ENCODE measurements at regions not wholly inside any gene's neighbourhood (a gene's known extent, or its start where the extent isn't known, plus 50 kb on each side); places are given as distances from the start of the nearest gene placed in this dataset.

DNA sequence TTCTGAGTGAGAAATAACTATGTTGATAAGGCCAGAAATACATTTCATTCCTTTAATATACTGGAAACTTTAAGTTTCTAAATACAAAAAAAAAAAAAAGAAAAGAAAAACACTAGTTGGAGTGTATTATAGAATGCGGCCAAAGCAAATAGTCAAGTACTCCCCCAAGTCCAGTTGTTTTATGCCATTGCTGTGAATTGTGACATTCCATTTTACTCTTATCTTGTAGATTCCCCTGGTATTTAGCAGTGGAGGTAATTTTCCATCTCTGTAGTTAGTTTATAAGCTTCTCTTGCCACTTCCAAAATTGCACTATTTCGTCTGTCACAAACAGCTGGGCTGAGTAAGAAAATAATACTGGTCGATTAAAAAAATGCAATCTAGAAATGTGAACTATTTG is 426.0 kb downstream of the PCDH18 start:
- no peak overlapping the region for H3K4me3 ChIP-seq (ENCODE audit: low read depth, low read length)
- H3K9me3 ChIP-seq (ENCODE audit: control insufficient read depth, insufficient read depth, low read depth, low read length), result no peaks in the 10 kb centered on the region
- no peaks in the 10 kb centered on the region for H3K36me3 ChIP-seq (ENCODE audit: control insufficient read depth in 2 of 2, insufficient read depth in 1 of 2, low read length in 2 of 2)
- POLR2A ChIA-PET, result no interaction called here
- TF ChIP-seq ZNF416 (tag by site-specific recombination; IDR thresholded peaks at IDR 0.05) (no peak), ZNF571 (tag by site-specific recombination; IDR thresholded peaks at IDR 0.05) (no peak)
- TF ChIP-seq, protein P1, sequence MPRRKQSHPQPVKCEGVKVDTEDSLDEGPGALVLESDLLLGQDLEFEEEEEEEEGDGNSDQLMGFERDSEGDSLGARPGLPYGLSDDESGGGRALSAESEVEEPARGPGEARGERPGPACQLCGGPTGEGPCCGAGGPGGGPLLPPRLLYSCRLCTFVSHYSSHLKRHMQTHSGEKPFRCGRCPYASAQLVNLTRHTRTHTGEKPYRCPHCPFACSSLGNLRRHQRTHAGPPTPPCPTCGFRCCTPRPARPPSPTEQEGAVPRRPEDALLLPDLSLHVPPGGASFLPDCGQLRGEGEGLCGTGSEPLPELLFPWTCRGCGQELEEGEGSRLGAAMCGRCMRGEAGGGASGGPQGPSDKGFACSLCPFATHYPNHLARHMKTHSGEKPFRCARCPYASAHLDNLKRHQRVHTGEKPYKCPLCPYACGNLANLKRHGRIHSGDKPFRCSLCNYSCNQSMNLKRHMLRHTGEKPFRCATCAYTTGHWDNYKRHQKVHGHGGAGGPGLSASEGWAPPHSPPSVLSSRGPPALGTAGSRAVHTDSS (tag by site-specific recombination; IDR thresholded peaks at IDR 0.05), result no peak
- no peak overlapping the region for H3K27ac ChIP-seq (ENCODE audit: extremely low read depth, low read depth, low read length)
- H3K4me1 ChIP-seq (ENCODE audit: control insufficient read depth, insufficient read depth, low read length), result no peaks in the 10 kb centered on the region
- CTCF ChIA-PET, result no interaction called here

DNA sequence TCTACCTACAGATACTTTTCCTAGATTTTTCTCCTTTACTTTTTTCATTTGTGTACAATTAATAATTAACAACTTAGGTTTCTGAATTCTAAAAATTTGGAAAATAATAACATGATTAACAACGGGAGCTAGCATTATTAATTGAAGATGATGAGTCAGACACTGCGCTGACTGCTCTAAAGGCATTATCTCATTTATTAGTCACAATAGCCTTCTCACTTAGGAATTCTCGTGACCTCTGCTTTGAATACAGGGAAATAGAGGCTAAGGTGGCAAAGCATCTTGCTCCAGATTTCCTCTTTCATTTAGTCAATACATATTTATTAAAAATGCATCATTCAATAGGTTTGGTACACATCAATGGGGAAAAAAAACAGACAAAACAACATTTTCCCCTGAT is 441.3 kb downstream of the PCDH18 start:
- ChIA-PET POLR2A (no interaction called here), CTCF (no interaction called here)
- no peaks in the 10 kb centered on the region for H3K36me3 ChIP-seq (ENCODE audit: control insufficient read depth in 2 of 2, insufficient read depth in 1 of 2, low read length in 2 of 2)
- H3K9me3 ChIP-seq (ENCODE audit: control insufficient read depth, insufficient read depth, low read depth, low read length), result no peaks in the 10 kb centered on the region
- no peaks in the 10 kb centered on the region for H3K4me1 ChIP-seq (ENCODE audit: control insufficient read depth, insufficient read depth, low read length)
- H3K27ac ChIP-seq (ENCODE audit: extremely low read depth, low read depth, low read length), result no peak overlapping the region
- H3K4me3 ChIP-seq (ENCODE audit: low read depth, low read length), result no peak overlapping the region
- TF ChIP-seq, protein P2, sequence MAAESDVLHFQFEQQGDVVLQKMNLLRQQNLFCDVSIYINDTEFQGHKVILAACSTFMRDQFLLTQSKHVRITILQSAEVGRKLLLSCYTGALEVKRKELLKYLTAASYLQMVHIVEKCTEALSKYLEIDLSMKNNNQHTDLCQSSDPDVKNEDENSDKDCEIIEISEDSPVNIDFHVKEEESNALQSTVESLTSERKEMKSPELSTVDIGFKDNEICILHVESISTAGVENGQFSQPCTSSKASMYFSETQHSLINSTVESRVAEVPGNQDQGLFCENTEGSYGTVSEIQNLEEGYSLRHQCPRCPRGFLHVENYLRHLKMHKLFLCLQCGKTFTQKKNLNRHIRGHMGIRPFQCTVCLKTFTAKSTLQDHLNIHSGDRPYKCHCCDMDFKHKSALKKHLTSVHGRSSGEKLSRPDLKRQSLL (tag by site-specific recombination; IDR thresholded peaks at IDR 0.05), result no peak
- TF ChIP-seq, protein P3, sequence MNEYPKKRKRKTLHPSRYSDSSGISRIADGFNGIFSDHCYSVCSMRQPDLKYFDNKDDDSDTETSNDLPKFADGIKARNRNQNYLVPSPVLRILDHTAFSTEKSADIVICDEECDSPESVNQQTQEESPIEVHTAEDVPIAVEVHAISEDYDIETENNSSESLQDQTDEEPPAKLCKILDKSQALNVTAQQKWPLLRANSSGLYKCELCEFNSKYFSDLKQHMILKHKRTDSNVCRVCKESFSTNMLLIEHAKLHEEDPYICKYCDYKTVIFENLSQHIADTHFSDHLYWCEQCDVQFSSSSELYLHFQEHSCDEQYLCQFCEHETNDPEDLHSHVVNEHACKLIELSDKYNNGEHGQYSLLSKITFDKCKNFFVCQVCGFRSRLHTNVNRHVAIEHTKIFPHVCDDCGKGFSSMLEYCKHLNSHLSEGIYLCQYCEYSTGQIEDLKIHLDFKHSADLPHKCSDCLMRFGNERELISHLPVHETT (tag by site-specific recombination; IDR thresholded peaks at IDR 0.05), result no peak
- TF ChIP-seq EGR2 (tag by site-specific recombination; IDR thresholded peaks at IDR 0.05; ENCODE audit: low read depth) (no peak), ZNF561 (tag by site-specific recombination; IDR thresholded peaks at IDR 0.05; ENCODE audit: borderline replicate concordance) (no peak), RBAK (tag by site-specific recombination; IDR thresholded peaks at IDR 0.05) (no peak), ZNF707 (tag by site-specific recombination; IDR thresholded peaks at IDR 0.05) (no peak), ZNF416 (tag by site-specific recombination; IDR thresholded peaks at IDR 0.05) (no peak), ZNF677 (tag by site-specific recombination; IDR thresholded peaks at IDR 0.05) (no peak), ZBTB7A (tag by site-specific recombination; IDR thresholded peaks at IDR 0.05; ENCODE audit: low read depth) (no peak), ZNF521 (tag by site-specific recombination; IDR thresholded peaks at IDR 0.05) (no peak), KLF1 (tag by site-specific recombination; IDR thresholded peaks at IDR 0.05) (no peak)
- TF ChIP-seq, protein P4, sequence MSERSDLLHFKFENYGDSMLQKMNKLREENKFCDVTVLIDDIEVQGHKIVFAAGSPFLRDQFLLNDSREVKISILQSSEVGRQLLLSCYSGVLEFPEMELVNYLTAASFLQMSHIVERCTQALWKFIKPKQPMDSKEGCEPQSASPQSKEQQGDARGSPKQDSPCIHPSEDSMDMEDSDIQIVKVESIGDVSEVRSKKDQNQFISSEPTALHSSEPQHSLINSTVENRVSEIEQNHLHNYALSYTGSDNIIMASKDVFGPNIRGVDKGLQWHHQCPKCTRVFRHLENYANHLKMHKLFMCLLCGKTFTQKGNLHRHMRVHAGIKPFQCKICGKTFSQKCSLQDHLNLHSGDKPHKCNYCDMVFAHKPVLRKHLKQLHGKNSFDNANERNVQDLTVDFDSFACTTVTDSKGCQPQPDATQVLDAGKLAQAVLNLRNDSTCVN (tag by site-specific recombination; optimal IDR thresholded peaks at IDR 0.05), result no peak
- TF ChIP-seq, protein P5, sequence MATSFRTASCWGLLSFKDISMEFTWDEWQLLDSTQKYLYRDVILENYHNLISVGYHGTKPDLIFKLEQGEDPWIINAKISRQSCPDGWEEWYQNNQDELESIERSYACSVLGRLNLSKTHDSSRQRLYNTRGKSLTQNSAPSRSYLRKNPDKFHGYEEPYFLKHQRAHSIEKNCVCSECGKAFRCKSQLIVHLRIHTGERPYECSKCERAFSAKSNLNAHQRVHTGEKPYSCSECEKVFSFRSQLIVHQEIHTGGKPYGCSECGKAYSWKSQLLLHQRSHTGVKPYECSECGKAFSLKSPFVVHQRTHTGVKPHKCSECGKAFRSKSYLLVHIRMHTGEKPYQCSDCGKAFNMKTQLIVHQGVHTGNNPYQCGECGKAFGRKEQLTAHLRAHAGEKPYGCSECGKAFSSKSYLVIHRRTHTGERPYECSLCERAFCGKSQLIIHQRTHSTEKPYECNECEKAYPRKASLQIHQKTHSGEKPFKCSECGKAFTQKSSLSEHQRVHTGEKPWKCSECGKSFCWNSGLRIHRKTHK (tag by site-specific recombination; IDR thresholded peaks at IDR 0.05), result no peak
- TF ChIP-seq, protein P6, sequence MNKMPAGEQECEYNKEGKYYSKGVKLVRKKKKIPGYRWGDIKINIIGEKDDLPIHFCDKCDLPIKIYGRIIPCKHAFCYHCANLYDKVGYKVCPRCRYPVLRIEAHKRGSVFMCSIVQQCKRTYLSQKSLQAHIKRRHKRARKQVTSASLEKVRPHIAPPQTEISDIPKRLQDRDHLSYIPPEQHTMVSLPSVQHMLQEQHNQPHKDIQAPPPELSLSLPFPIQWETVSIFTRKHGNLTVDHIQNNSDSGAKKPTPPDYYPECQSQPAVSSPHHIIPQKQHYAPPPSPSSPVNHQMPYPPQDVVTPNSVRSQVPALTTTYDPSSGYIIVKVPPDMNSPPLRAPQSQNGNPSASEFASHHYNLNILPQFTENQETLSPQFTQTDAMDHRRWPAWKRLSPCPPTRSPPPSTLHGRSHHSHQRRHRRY (tag by site-specific recombination; IDR thresholded peaks at IDR 0.05), result no peak
- TF ChIP-seq, protein P7, sequence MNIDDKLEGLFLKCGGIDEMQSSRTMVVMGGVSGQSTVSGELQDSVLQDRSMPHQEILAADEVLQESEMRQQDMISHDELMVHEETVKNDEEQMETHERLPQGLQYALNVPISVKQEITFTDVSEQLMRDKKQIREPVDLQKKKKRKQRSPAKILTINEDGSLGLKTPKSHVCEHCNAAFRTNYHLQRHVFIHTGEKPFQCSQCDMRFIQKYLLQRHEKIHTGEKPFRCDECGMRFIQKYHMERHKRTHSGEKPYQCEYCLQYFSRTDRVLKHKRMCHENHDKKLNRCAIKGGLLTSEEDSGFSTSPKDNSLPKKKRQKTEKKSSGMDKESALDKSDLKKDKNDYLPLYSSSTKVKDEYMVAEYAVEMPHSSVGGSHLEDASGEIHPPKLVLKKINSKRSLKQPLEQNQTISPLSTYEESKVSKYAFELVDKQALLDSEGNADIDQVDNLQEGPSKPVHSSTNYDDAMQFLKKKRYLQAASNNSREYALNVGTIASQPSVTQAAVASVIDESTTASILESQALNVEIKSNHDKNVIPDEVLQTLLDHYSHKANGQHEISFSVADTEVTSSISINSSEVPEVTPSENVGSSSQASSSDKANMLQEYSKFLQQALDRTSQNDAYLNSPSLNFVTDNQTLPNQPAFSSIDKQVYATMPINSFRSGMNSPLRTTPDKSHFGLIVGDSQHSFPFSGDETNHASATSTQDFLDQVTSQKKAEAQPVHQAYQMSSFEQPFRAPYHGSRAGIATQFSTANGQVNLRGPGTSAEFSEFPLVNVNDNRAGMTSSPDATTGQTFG (tag by site-specific recombination; IDR thresholded peaks at IDR 0.05; ENCODE audit: borderline replicate concordance), result no peak
- TF ChIP-seq, protein P8, sequence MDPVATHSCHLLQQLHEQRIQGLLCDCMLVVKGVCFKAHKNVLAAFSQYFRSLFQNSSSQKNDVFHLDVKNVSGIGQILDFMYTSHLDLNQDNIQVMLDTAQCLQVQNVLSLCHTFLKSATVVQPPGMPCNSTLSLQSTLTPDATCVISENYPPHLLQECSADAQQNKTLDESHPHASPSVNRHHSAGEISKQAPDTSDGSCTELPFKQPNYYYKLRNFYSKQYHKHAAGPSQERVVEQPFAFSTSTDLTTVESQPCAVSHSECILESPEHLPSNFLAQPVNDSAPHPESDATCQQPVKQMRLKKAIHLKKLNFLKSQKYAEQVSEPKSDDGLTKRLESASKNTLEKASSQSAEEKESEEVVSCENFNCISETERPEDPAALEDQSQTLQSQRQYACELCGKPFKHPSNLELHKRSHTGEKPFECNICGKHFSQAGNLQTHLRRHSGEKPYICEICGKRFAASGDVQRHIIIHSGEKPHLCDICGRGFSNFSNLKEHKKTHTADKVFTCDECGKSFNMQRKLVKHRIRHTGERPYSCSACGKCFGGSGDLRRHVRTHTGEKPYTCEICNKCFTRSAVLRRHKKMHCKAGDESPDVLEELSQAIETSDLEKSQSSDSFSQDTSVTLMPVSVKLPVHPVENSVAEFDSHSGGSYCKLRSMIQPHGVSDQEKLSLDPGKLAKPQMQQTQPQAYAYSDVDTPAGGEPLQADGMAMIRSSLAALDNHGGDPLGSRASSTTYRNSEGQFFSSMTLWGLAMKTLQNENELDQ (tag by site-specific recombination; IDR thresholded peaks at IDR 0.05; ENCODE audit: low read depth), result no peak
- TF ChIP-seq, protein P9, sequence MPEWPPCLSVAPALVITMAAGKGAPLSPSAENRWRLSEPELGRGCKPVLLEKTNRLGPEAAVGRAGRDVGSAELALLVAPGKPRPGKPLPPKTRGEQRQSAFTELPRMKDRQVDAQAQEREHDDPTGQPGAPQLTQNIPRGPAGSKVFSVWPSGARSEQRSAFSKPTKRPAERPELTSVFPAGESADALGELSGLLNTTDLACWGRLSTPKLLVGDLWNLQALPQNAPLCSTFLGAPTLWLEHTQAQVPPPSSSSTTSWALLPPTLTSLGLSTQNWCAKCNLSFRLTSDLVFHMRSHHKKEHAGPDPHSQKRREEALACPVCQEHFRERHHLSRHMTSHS (tag by site-specific recombination; IDR thresholded peaks at IDR 0.05), result no peak
